ENCODE measurements at regions not wholly inside any gene's neighbourhood (a gene's known extent, or its start where the extent isn't known, plus 50 kb on each side); places are given as distances from the start of the nearest gene placed in this dataset.

GRCh38 chr18:32544088-32544487 lies 73.4 kb upstream of the GAREM1 start:
- no peak for DNase-seq (ENCODE audit: low read depth in 2 of 3, low spot score in 1 of 3)

DNA sequence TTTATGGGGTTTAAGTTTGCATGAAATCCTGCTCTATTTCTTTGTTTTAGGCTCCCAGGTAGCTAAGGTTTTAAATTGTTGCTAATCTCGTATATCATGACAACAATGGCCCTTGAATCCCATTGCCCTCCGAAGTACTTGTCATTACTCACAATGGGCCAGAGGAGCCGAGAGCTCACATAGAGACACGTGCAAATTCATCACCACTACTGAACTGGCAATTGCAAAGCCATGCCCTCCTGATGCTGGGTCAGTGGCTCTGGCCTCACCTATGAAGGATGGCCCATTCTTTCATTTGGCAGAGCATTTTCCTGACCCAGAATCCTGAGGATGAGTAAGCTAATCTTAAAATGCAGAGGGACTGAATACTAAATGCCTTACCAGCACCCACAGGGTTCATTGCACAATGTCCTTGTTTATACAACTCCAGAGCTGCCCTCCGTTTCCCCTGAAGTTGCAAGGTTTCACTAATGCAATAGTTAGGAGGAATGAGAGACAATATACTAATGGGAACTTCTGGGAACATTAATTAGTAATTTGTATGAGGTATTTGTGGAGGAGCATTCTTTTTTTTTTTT lies 71.6 kb upstream of the GAREM1 start:
- no peak for DNase-seq (ENCODE audit: low read depth in 2 of 3, low spot score in 1 of 3)

DNA sequence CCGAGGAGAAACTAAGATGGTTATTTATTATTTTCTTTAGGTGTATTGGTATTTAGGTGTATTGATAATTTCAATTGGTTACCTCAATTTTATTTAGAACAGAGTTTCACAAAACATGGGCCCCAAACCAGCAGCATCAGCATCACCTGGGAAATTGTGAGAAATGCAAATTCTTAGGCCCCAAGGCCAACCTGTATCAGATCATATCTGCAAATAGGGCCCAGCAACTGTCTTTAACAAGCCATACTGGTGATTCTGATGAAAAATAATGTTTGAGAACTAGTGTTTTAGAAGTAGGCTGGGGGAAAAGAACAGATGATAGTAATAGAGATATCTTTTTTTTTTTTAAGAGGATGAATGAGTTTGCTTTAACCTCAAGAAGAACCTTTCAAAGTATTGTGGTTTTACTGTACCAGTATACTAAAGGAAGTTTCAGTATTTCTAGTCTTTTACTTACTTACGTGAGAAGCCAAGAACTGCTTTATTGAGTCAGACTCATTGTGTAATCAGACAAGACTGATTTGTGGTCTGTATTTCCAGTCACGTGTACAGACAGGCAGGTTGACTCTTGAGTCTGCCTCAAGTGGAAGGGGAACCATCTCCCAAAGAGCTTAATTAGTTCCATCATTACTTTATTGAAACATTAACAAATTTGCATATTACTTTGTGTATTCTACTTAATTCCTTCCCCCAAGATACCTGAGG lies 60.4 kb upstream of the GAREM1 start:
- DNase-seq (ENCODE audit: low read depth in 2 of 3, low spot score in 1 of 3), result no peak

GRCh38 chr18:32529722-32530420 lies 59.2 kb upstream of the GAREM1 start:
- DNase-seq (ENCODE audit: low read depth in 2 of 3, low spot score in 1 of 3), result no peak

GRCh38 chr18:32520771-32521170 lies 50.1 kb upstream of the GAREM1 start:
- no peak for DNase-seq (ENCODE audit: low read depth in 2 of 3, low spot score in 1 of 3)
